IPS-20b (cell line): ENCODE measurements at regions not wholly inside any gene's neighbourhood (a gene's known extent, or its start where the extent isn't known, plus 50 kb on each side); places are given as distances from the start of the nearest gene placed in this dataset.
A peak's percentile ranks its signal among the peaks of the same experiment; 100 is the strongest.

Experiments used
- H3K27ac ChIP-seq: one replicate; pipeline ENCODE4 v1.5.1; 2013; ENCODE audit warnings: low read length
- H3K27me3 ChIP-seq: 2 replicates; pipeline ENCODE4 v1.6.1; 2013; ENCODE audit warnings: mild to moderate bottlenecking, low read length, inconsistent platforms; ENCODE audit not compliant: insufficient read depth
- H3K36me3 ChIP-seq: 2 replicates; pipeline ENCODE4 v1.6.1; 2013; ENCODE audit warnings: low read depth, mild to moderate bottlenecking, inconsistent platforms, low read length, moderate library complexity; ENCODE audit not compliant: insufficient read depth
- H3K4me1 ChIP-seq: 2 replicates; pipeline ENCODE4 v1.6.1; 2013; ENCODE audit warnings: mild to moderate bottlenecking, control low read depth, inconsistent platforms, low read length, moderate library complexity; ENCODE audit not compliant: insufficient read depth
- H3K4me3 ChIP-seq: 2 replicates; pipeline ENCODE4 v1.5.1; 2013; ENCODE audit warnings: mild to moderate bottlenecking, low read length, inconsistent platforms
- H3K9ac ChIP-seq: 2 replicates; pipeline ENCODE4 v1.6.1; 2013; ENCODE audit warnings: low read depth, mild to moderate bottlenecking, inconsistent platforms, low read length, moderate library complexity
- H3K9me3 ChIP-seq: 2 replicates; pipeline ENCODE4 v1.6.1; 2013; ENCODE audit warnings: mild to moderate bottlenecking, low read depth, low read length, inconsistent platforms; ENCODE audit not compliant: insufficient read depth

GRCh38 chr13:78478183-78478582 is 125.2 kb downstream of the POU4F1 start:
- Histone ChIP-seq H3K4me3 (no peak overlapping the region), H3K27ac (no peak overlapping the region), H3K9ac (no peak overlapping the region), H3K4me1 (no peaks in the 10 kb centered on the region), H3K27me3 (no peaks in the 10 kb centered on the region), H3K9me3 (no peaks in the 10 kb centered on the region), H3K36me3 (no peaks in the 10 kb centered on the region)

GRCh38 chr13:78476910-78477309 is 126.4 kb downstream of the POU4F1 start:
- H3K9ac ChIP-seq, result no peak overlapping the region
- H3K27ac ChIP-seq, result no peak overlapping the region
- 0 out of 2 replicates have a peak, but pooled peaks cover 2% of the 10 kb centered on the region for H3K4me1 ChIP-seq
- no peaks in the 10 kb centered on the region for H3K9me3 ChIP-seq
- H3K36me3 ChIP-seq, result no peaks in the 10 kb centered on the region
- H3K4me3 ChIP-seq, result no peak overlapping the region
- no peaks in the 10 kb centered on the region for H3K27me3 ChIP-seq

GRCh38 chr13:78468621-78469020 is 134.7 kb downstream of the POU4F1 start:
- Histone ChIP-seq H3K27me3 (no peaks in the 10 kb centered on the region), H3K9me3 (no peaks in the 10 kb centered on the region), H3K9ac (no peak overlapping the region), H3K36me3 (no peaks in the 10 kb centered on the region), H3K4me3 (no peak overlapping the region), H3K27ac (no peak overlapping the region), H3K4me1 (0 out of 2 replicates have a peak, but pooled peaks cover 3% of the 10 kb centered on the region)

- Histone ChIP-seq H3K36me3 (no peaks in the 10 kb centered on the region), H3K9me3 (no peaks in the 10 kb centered on the region), H3K27me3 (no peaks in the 10 kb centered on the region), H3K27ac (no peak overlapping the region), H3K4me3 (no peak overlapping the region), H3K4me1 (no peaks in the 10 kb centered on the region), H3K9ac (no peak overlapping the region)
These were observed 138.1 kb downstream of the POU4F1 start for GRCh38 chr13:78465250-78465649.

GRCh38 chr13:78460176-78460575 is 143.2 kb downstream of the POU4F1 start:
- Histone ChIP-seq H3K27ac (no peak overlapping the region), H3K9me3 (no peaks in the 10 kb centered on the region), H3K36me3 (no peaks in the 10 kb centered on the region), H3K27me3 (no peaks in the 10 kb centered on the region), H3K9ac (no peak overlapping the region), H3K4me3 (no peak overlapping the region), H3K4me1 (no peaks in the 10 kb centered on the region)

GRCh38 chr13:78443839-78444238 is 159.5 kb downstream of the POU4F1 start:
- Histone ChIP-seq H3K27ac (no peak overlapping the region), H3K27me3 (no peaks in the 10 kb centered on the region), H3K4me3 (no peak overlapping the region), H3K36me3 (no peaks in the 10 kb centered on the region), H3K9ac (no peak overlapping the region), H3K9me3 (no peaks in the 10 kb centered on the region), H3K4me1 (no peaks in the 10 kb centered on the region)

DNA sequence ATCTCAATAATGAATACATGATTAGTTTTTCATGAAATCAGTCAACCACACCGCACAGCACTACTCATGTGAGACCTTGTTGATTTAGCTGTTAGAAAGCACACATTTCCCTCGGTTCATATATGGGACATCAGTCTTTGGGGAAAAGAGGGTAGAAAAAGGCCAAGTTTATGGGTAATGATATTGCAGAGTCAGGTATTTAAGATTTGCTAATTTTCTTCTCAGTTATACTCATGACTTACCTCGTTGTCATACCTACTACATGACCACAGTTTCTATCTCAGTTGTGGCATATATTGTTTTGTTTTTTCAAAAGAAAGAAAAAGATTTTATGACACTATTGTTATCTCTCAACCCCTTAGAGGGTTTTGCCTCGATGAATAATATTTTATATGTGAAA is 165.6 kb downstream of the POU4F1 start:
- H3K4me1 ChIP-seq, result no peaks in the 10 kb centered on the region
- H3K27me3 ChIP-seq, result no peaks in the 10 kb centered on the region
- H3K9ac ChIP-seq, result no peak overlapping the region
- no peaks in the 10 kb centered on the region for H3K9me3 ChIP-seq
- H3K4me3 ChIP-seq, result no peak overlapping the region
- no peak overlapping the region for H3K27ac ChIP-seq
- no peaks in the 10 kb centered on the region for H3K36me3 ChIP-seq

DNA sequence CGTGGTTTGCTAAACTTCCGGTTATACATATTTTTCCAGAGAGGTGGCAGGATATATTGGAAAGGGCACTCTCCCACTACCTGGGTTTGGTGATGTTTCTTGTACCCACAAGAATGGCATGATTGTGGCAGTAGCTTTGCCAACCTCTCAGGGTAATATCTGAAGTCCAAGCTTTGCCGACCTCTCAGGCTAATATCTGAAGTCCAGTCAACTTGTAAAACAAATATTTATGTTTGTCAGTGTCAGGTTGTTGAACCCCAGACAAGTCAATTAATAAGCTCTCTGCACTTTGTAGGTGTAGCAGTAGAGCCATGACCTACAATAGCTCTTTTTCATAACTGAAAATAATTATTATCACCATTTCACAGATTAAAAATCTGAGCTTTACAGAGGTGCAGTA is 167.0 kb downstream of the POU4F1 start:
- H3K9me3 ChIP-seq, result no peaks in the 10 kb centered on the region
- H3K27me3 ChIP-seq, result no peaks in the 10 kb centered on the region
- H3K36me3 ChIP-seq, result no peaks in the 10 kb centered on the region
- H3K4me1 ChIP-seq, result no peaks in the 10 kb centered on the region; the same call in 1 of the 2 replicates
- no peak overlapping the region for H3K27ac ChIP-seq
- H3K9ac ChIP-seq, result no peak overlapping the region
- no peak overlapping the region for H3K4me3 ChIP-seq

DNA sequence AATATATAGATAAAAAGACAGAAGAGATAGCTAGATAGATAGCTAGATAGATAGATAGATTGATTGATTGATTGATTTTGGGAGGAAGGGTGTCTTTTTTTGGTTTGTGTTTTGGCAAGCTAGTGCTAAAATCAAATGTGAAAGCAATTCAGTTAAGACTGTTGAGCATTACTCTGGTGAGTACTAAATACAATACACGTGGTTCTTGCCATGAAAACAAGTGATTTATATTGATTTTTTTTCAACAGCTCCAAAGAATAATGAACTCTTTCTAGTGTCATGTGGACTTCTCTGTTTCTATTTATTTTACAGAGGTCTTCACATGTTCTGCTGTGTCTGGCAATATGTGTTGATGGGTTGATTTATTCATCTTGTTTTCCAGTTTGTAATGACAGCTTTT is 172.0 kb downstream of the POU4F1 start:
- no peak overlapping the region for H3K4me3 ChIP-seq
- H3K27me3 ChIP-seq, result no peaks in the 10 kb centered on the region
- no peak overlapping the region for H3K27ac ChIP-seq
- H3K9ac ChIP-seq, result no peak overlapping the region
- no peaks in the 10 kb centered on the region for H3K9me3 ChIP-seq
- H3K4me1 ChIP-seq, result peaks cover 18% of the 10 kb centered on the region
- H3K36me3 ChIP-seq, result no peaks in the 10 kb centered on the region

DNA sequence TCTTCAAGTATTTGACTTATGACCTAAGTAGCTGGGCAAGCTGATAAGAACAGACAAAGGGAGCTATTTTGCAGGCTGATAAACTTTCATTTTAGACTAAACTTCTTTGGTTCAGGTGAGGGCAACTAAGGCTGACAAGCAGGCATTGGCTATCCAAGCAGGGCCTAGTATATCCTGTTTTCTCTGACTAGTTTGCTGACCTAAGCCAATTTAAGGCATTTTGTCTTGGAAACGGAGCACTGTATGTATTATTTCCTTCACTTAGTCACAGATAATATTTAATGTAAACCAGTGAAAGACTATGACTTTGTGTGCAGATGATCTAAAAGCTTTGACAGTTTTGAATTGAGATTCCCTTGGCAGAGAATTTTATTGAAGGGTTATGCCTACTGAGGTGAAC is 172.5 kb downstream of the POU4F1 start:
- no peaks in the 10 kb centered on the region for H3K36me3 ChIP-seq
- H3K27ac ChIP-seq, result no peak overlapping the region

DNA sequence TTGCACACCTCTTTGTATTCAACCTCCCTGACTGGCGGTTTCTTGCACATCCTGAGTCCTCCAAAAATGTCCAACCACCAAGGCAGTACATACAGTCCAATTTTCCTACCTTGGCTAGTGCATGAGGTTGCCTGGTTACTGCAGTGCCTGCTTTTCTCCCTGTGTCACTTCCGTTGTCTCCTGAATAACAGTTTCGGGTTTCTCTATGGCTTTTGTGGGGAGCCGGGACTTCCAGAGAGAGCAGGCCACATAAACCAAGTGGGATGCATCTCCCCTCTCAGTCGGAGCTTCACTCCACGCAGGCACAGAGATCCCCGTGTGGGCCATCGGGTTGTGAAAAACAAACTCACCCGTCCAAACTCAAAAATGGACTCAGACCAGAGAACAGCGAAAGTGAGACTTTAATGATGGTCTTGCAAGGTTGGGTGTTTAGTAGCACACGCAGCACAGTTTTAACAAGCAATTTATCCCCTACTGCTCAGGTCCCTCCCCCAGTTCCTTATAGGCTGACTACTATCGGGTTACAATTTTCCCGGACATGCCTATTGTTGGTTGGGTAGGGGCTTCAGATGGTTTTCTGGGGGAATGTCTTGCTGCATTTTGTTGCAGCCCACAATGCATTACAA is 173.1 kb downstream of the POU4F1 start:
- no peak overlapping the region for H3K27ac ChIP-seq
- H3K27me3 ChIP-seq, result no peaks in the 10 kb centered on the region
- no peak overlapping the region for H3K9ac ChIP-seq
- H3K9me3 ChIP-seq, result no peaks in the 10 kb centered on the region
- no peaks in the 10 kb centered on the region for H3K36me3 ChIP-seq
- peaks cover 18% of the 10 kb centered on the region for H3K4me1 ChIP-seq
- peak overlapping the region; percentile 10; the same call in 1 of the 2 replicates for H3K4me3 ChIP-seq

More for the DNA sequence above, 172.5 kb downstream of the POU4F1 start:
- no peaks in the 10 kb centered on the region for H3K9me3 ChIP-seq
- peaks cover 18% of the 10 kb centered on the region for H3K4me1 ChIP-seq
- H3K4me3 ChIP-seq, result 0 out of 2 replicates have a peak overlapping the region, but pooled peaks have one; percentile 10
- no peak overlapping the region for H3K9ac ChIP-seq
- no peaks in the 10 kb centered on the region for H3K27me3 ChIP-seq

DNA sequence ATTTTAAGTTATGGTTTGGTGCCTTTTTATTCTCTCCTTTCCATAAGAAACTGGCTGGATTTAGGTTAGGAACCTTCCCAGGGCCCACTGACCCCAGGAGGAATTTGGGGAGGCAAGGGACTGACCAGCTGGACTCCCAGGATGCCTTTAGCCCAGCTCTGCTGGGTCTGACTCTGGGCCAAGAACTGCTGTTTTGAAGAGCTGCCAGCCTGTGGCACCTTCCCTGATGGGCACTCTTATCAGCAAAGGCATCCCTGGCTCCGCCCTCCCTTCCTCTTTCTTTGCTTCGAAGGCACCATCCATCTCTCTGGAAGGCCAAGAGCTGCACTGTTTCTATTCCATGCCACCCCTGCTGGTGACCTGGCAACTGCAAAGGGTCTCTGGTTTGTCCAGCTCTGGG is 174.7 kb downstream of the POU4F1 start:
- no peaks in the 10 kb centered on the region for H3K27me3 ChIP-seq
- H3K9ac ChIP-seq, result no peak overlapping the region
- no peaks in the 10 kb centered on the region for H3K9me3 ChIP-seq
- peaks cover 18% of the 10 kb centered on the region for H3K4me1 ChIP-seq
- no peaks in the 10 kb centered on the region for H3K36me3 ChIP-seq
- no peak overlapping the region for H3K4me3 ChIP-seq
- no peak overlapping the region for H3K27ac ChIP-seq
